GM23338 (cell line): ENCODE measurements at regions not wholly inside any gene's neighbourhood (a gene's known extent, or its start where the extent isn't known, plus 50 kb on each side); places are given as distances from the start of the nearest gene placed in this dataset.

Experiments
- EZH2 ChIP-seq: fragments of 200-600 bp; sonication (generic); IDR thresholded peaks from one replicate; pipeline ENCODE4 v1.8.0; 2017; ENCODE audit warnings: antibody characterized with exemption, mild to moderate bottlenecking, low read depth; ENCODE audit not compliant: unreplicated experiment
- NANOG ChIP-seq: IDR thresholded peaks from 2 replicates; pipeline ENCODE4 v1.6.1; 2016; ENCODE audit warnings: antibody characterized with exemption, borderline replicate concordance
- POLR2AphosphoS5 ChIP-seq: IDR thresholded peaks from 2 replicates; pipeline ENCODE4 v1.6.1; 2016; ENCODE audit warnings: antibody characterized with exemption, low read depth
- ZNF114 ChIP-seq: fragments of 250-450 bp; sonication (Bioruptor Pico); IDR thresholded peaks from 2 replicates; pipeline ENCODE4 v1.5.0; 2020; ENCODE audit warnings: mild to moderate bottlenecking, moderate library complexity
- ZNF331 ChIP-seq: fragments of 250-450 bp; sonication (Bioruptor Pico); IDR thresholded peaks from 2 replicates; pipeline ENCODE4 v1.5.0; 2020; ENCODE audit warnings: low read depth, mild to moderate bottlenecking, moderate library complexity
- ZNF462 ChIP-seq: fragments of 250-450 bp; sonication (Bioruptor Pico); IDR thresholded peaks from 2 replicates; pipeline ENCODE4 v1.5.0; 2020; ENCODE audit warnings: mild to moderate bottlenecking, moderate library complexity
- TF ChIP-seq, protein P1 (sequence below): IDR thresholded peaks from 2 replicates; pipeline ENCODE4 v1.6.1; 2016; ENCODE audit warnings: antibody characterized with exemption
- TF ChIP-seq, protein P2 (sequence below): IDR thresholded peaks from one replicate; pipeline ENCODE4 v1.6.1; 2018; ENCODE audit warnings: antibody characterized with exemption; ENCODE audit not compliant: unreplicated experiment

DNA sequence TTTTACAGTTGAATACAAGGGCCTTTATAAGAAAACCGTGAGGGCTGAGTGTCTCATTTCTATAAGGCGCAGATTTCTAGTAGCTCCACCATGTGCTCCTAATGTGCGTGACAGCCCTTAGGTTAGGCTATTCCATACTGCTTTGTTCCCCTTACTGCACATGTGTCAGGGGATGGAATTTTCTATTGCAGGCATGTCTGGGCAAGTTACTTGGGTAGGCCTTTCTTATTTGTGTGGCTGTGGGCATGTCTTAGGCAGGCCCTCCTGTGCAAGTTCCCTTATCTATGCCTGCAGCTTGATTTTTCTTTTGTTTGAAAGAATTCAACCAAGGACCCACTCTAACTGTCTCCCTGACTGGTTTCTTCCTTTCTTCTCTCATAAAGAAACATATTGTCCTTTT, 434.2 kb upstream of the CNTN3 start (continued):
- TF ChIP-seq ZNF462 (no peak), ZNF114 (CRISPR knock-in tag) (no peak), EZH2 (no peak), NANOG (no peak), ZNF331 (no peak), POLR2AphosphoS5 (no peak)
- TF ChIP-seq, protein P1, sequence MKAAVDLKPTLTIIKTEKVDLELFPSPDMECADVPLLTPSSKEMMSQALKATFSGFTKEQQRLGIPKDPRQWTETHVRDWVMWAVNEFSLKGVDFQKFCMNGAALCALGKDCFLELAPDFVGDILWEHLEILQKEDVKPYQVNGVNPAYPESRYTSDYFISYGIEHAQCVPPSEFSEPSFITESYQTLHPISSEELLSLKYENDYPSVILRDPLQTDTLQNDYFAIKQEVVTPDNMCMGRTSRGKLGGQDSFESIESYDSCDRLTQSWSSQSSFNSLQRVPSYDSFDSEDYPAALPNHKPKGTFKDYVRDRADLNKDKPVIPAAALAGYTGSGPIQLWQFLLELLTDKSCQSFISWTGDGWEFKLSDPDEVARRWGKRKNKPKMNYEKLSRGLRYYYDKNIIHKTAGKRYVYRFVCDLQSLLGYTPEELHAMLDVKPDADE = no peak
- TF ChIP-seq, protein P2, sequence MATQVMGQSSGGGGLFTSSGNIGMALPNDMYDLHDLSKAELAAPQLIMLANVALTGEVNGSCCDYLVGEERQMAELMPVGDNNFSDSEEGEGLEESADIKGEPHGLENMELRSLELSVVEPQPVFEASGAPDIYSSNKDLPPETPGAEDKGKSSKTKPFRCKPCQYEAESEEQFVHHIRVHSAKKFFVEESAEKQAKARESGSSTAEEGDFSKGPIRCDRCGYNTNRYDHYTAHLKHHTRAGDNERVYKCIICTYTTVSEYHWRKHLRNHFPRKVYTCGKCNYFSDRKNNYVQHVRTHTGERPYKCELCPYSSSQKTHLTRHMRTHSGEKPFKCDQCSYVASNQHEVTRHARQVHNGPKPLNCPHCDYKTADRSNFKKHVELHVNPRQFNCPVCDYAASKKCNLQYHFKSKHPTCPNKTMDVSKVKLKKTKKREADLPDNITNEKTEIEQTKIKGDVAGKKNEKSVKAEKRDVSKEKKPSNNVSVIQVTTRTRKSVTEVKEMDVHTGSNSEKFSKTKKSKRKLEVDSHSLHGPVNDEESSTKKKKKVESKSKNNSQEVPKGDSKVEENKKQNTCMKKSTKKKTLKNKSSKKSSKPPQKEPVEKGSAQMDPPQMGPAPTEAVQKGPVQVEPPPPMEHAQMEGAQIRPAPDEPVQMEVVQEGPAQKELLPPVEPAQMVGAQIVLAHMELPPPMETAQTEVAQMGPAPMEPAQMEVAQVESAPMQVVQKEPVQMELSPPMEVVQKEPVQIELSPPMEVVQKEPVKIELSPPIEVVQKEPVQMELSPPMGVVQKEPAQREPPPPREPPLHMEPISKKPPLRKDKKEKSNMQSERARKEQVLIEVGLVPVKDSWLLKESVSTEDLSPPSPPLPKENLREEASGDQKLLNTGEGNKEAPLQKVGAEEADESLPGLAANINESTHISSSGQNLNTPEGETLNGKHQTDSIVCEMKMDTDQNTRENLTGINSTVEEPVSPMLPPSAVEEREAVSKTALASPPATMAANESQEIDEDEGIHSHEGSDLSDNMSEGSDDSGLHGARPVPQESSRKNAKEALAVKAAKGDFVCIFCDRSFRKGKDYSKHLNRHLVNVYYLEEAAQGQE = no peak
